K562 (cell line): ENCODE measurements at regions not wholly inside any gene's neighbourhood (a gene's known extent, or its start where the extent isn't known, plus 50 kb on each side); places are given as distances from the start of the nearest gene placed in this dataset.

Experiments used
- ATAC-seq: fragments of 200-7000 bp; cut with Tn5 transposase; 3 replicates; pipeline ENCODE4 v1.9.1; 2020; ENCODE audit warnings: moderate library complexity
- BruUV-seq: library from RNA; stranded (reverse); fragments of 400-500 nt; replicated peaks from 2 replicates; lab custom pipeline; 2021; lab: Mats Ljungman, UMichigan
- CTCF ChIA-PET: fragments of 300-600 bp; formaldehyde crosslinking; extraction: SDS; loops from one replicate; lab custom pipeline; 2021; ENCODE audit warnings: low intra/inter-chr PET ratio; lab: Yijun Ruan, JAX
- POLR2A ChIA-PET: fragments of 300-600, 350-650 bp; sonication (Branson Sonifier 250); formaldehyde crosslinking; extraction: SDS; loops from one replicate; lab custom pipeline; 2021; ENCODE audit warnings: antibody characterized with exemption, inconsistent platforms; lab: Yijun Ruan, JAX
- DNase-seq, 4 experiments: peaks; one replicate each; pipeline versions ENCODE4 v3.0.0 to v3.0.0-alpha.2; 2011 to 2018; ENCODE audit warnings: low spot score in 3 of 4, mixed read lengths in 3 of 4; ENCODE audit errors: extremely low read depth in 1 of 4
- FAIRE-seq: peaks from 2 replicates; lab custom pipeline; 2011; peaks lifted over from hg19 to GRCh38; lab: Jason Lieb, UNC
- H2AFZ ChIP-seq: 2 replicates; pipeline ENCODE4 v1.6.0; 2011; ENCODE audit warnings: low read depth, low read length, control low read depth, inconsistent platforms
- H3K27ac ChIP-seq: fragments of 200-600 bp; 3 replicates; pipeline ENCODE4 v1.8.0; 2011; ENCODE audit warnings: low read depth, mild to moderate bottlenecking, control low read depth, inconsistent platforms, low read length, moderate library complexity, mixed read lengths; ENCODE audit errors: extremely low read depth
- H3K27me3 ChIP-seq, 2 experiments: fragments of 300-600 bp in 1 of 2; 2 replicates in 1 of 2; 3 replicates in 1 of 2; pipeline versions ENCODE4 v1.6.0 to v1.8.0; 2011; ENCODE audit warnings: inconsistent platforms in 2 of 2, low read length in 2 of 2, mild to moderate bottlenecking in 1 of 2, mixed read lengths in 1 of 2, moderate library complexity in 1 of 2; ENCODE audit not compliant: control insufficient read depth in 2 of 2, insufficient read depth in 2 of 2
- H3K36me3 ChIP-seq: fragments of 300-600 bp; 3 replicates; pipeline ENCODE4 v1.8.0; 2011; ENCODE audit warnings: mild to moderate bottlenecking, low read length, inconsistent platforms; ENCODE audit not compliant: control insufficient read depth, insufficient read depth
- H3K4me1 ChIP-seq, 2 experiments: fragments of 200-600 bp in 1 of 2; replicated peaks in 1 of 2; 2 replicates in 1 of 2; 3 replicates in 1 of 2; pipeline versions ENCODE4 v1.5.1 to v1.8.0; 2011; ENCODE audit warnings: inconsistent platforms in 2 of 2, low read length in 2 of 2, mild to moderate bottlenecking in 1 of 2, mixed read lengths in 1 of 2, moderate library complexity in 1 of 2; ENCODE audit not compliant: control insufficient read depth in 2 of 2, insufficient read depth in 2 of 2
- H3K4me2 ChIP-seq: 2 replicates; pipeline ENCODE4 v1.6.1; 2011; ENCODE audit warnings: low read length, control low read depth, inconsistent platforms, mixed read lengths; ENCODE audit not compliant: insufficient read depth
- H3K4me3 ChIP-seq: fragments of 200-600 bp; sonication (generic), shearing (Covaris generic); 2 replicates; pipeline ENCODE4 v1.5.1; 2016; ENCODE audit warnings: control low read depth, inconsistent platforms
- H3K79me2 ChIP-seq: fragments of 200-600 bp; 3 replicates; pipeline ENCODE4 v1.8.0; 2011; ENCODE audit warnings: low read length, inconsistent platforms; ENCODE audit not compliant: control insufficient read depth, insufficient read depth
- H3K9ac ChIP-seq, 2 experiments: 2 replicates each; pipeline versions ENCODE4 v1.6.0 to v1.6.1; 2011; ENCODE audit warnings: low read depth in 2 of 2, low read length in 2 of 2, control low read depth in 1 of 2, inconsistent platforms in 1 of 2, mild to moderate bottlenecking in 1 of 2, mixed read lengths in 1 of 2; ENCODE audit not compliant: insufficient read depth in 1 of 2
- H3K9me1 ChIP-seq: one replicate; pipeline ENCODE4 v1.6.0; 2011; ENCODE audit warnings: inconsistent platforms, mild to moderate bottlenecking, low read length, moderate library complexity; ENCODE audit not compliant: control insufficient read depth, insufficient read depth
- H3K9me3 ChIP-seq: replicated peaks from 2 replicates; pipeline ENCODE4 v1.5.1; 2011; ENCODE audit warnings: low read depth, low read length, inconsistent platforms; ENCODE audit not compliant: control insufficient read depth, insufficient read depth
- H4K20me1 ChIP-seq: replicated peaks from 2 replicates; pipeline ENCODE4 v1.6.1; 2011; ENCODE audit warnings: low read length, inconsistent platforms, mixed read lengths; ENCODE audit not compliant: control insufficient read depth, insufficient read depth
- HMGN3 ChIP-seq: IDR thresholded peaks from 2 replicates; pipeline ENCODE4 v1.6.1; 2011; ENCODE audit warnings: borderline replicate concordance, low read depth, mild to moderate bottlenecking, mixed read lengths, low read length; ENCODE audit not compliant: insufficient read length; ENCODE audit errors: extremely low read depth
- MLLT1 ChIP-seq, 2 experiments: fragments of 450-650 bp; IDR thresholded peaks; 2 replicates each; pipeline ENCODE4 v1.6.1; 2016
- MYBL2 ChIP-seq, 2 experiments: fragments of 450-650 bp in 1 of 2; sonication (generic) in 1 of 2; formaldehyde crosslinking in 1 of 2; IDR thresholded peaks; 2 replicates each; pipeline versions ENCODE4 v1.6.1 to v1.8.1; 2017 to 2022; ENCODE audit warnings: borderline replicate concordance in 1 of 2, inconsistent platforms in 1 of 2, low read depth in 1 of 2, mild to moderate bottlenecking in 1 of 2, missing genetic modification reagents in 1 of 2, moderate library complexity in 1 of 2
- SMARCE1 ChIP-seq: fragments of 450-650 bp; IDR thresholded peaks from 2 replicates; pipeline ENCODE4 v1.7.1; 2016; ENCODE audit warnings: mild to moderate bottlenecking
- TFE3 ChIP-seq: fragments of 450-650 bp; formaldehyde crosslinking; IDR thresholded peaks from 2 replicates; pipeline ENCODE4 v1.4.0; 2020; ENCODE audit warnings: mild to moderate bottlenecking, mixed read lengths
- ZBTB40 ChIP-seq, 2 experiments: fragments of 450-650 bp in 1 of 2; sonication (generic) in 1 of 2; formaldehyde crosslinking in 1 of 2; IDR thresholded peaks; 2 replicates each; pipeline versions ENCODE4 v1.7.1 to v1.9.0; 2016 to 2022; ENCODE audit warnings: inconsistent platforms in 1 of 2, mild to moderate bottlenecking in 1 of 2, missing genetic modification reagents in 1 of 2
- ZNF347 ChIP-seq: fragments of 450-650 bp; formaldehyde crosslinking; IDR thresholded peaks from 2 replicates; pipeline ENCODE4 v1.4.0; 2020; ENCODE audit warnings: low read depth, mild to moderate bottlenecking, moderate library complexity
- ZNF766 ChIP-seq: fragments of 200-800 bp; sonication (Bioruptor generic); conservative IDR thresholded peaks from 2 replicates; pipeline ENCODE4 v1.6.1; 2016; ENCODE audit warnings: missing genetic modification characterization, missing compliant biosample characterization
- WGBS: fragments of 100-300 bp; shearing (Covaris generic); methylation state at CpG from one replicate; pipeline ENCODE4 v1.1.6; 2016; ENCODE audit warnings: low coverage, mixed read lengths; ENCODE audit not compliant: insufficient coverage; ENCODE audit errors: missing lambda C conversion rate; 5-methylcytosine and 5-hydroxymethylcytosine counted together
- in situ Hi-C: fragments of 300-500 bp; cut with MboI; formaldehyde crosslinking; loops from 4 replicates; pipeline ENCODE4 v1.15.0; 2018; ENCODE audit warnings: inconsistent platforms, mixed read lengths
- intact Hi-C: fragments of 100-400 bp; cut with micrococcal nuclease; formaldehyde crosslinking; loops from 2 replicates; pipeline ENCODE4 v1.14.2; 2022

GRCh38 chr14:101417434-101417833 lies 143.9 kb upstream of the DIO3 start (continued):
- TF ChIP-seq ZBTB40 (IDR thresholded peaks at IDR 0.05) (no peak), ZBTB40 (CRISPR knock-in tag; IDR thresholded peaks at IDR 0.05) (no peak)

GRCh38 chr14:101418601-101419000 lies 142.7 kb upstream of the DIO3 start:
- no peaks in the 10 kb centered on the region for H3K36me3 ChIP-seq
- H4K20me1 ChIP-seq = no peaks in the 10 kb centered on the region
- no TSS peak for BruUV-seq
- ChIA-PET CTCF (no interaction called here), POLR2A (no interaction called here)
- H3K9me1 ChIP-seq = no peaks in the 10 kb centered on the region
- no peak for DNase-seq
- H2AFZ ChIP-seq = no peak overlapping the region
- no peak overlapping the region for H3K9ac ChIP-seq
- in situ Hi-C loops (no loop called here), intact Hi-C loops (no loop called here)
- no peaks in the 10 kb centered on the region for H3K79me2 ChIP-seq
- no peak overlapping the region for H3K27ac ChIP-seq
- 0% methylated on average over 1 of the region's 1 CpG for WGBS
- no peaks in the 10 kb centered on the region for H3K4me1 ChIP-seq
- H3K9me3 ChIP-seq = no peaks in the 10 kb centered on the region
- no peak overlapping the region for H3K4me3 ChIP-seq
- ATAC-seq = no peak
- no peak for FAIRE-seq
- no peak overlapping the region for H3K4me2 ChIP-seq
- H3K27me3 ChIP-seq = peaks cover 2 to 5% of the 10 kb centered on the region in 2 experiments; a peak in 2 of 5 replicates
- TF ChIP-seq ZNF766 (CRISPR knock-in tag) = no peak
- TF ChIP-seq MYBL2 (IDR thresholded peaks at IDR 0.05; ENCODE audit: low read depth) = no peak
- no peak for TF ChIP-seq MYBL2 (CRISPR knock-in tag; IDR thresholded peaks at IDR 0.05; ENCODE audit: borderline replicate concordance)
- no peak for TF ChIP-seq MLLT1 (IDR thresholded peaks at IDR 0.05)
- no peak for TF ChIP-seq HMGN3
- TF ChIP-seq ZNF347 (CRISPR knock-in tag) = no peak
- TF ChIP-seq TFE3 (CRISPR knock-in tag) = no peak
- TF ChIP-seq SMARCE1 = no peak
